Hematopoietic multipotent progenitor cell treated with erythropoietin and hydrocortisone succinate and interleukin-3 and kit ligand, for 6 days (in vitro differentiated cells): ENCODE measurements at regions not wholly inside any gene's neighbourhood (a gene's known extent, or its start where the extent isn't known, plus 50 kb on each side); places are given as distances from the start of the nearest gene placed in this dataset.

Source experiments
- DNase-seq: peaks from one replicate; pipeline ENCODE4 v3.0.0-alpha.2; 2015

GRCh38 chrX:57848857-57849256, 61.4 kb downstream of the ZXDA start:
- no peak for DNase-seq

- DNase-seq: no peak
These were observed 87.4 kb downstream of the ZXDA start for GRCh38 chrX:57822818-57823217.

- no peak for DNase-seq
These were observed 87.9 kb downstream of the ZXDA start for GRCh38 chrX:57822398-57822797.

GRCh38 chrX:57821703-57822387, 88.4 kb downstream of the ZXDA start:
- DNase-seq: peak; percentile 67

GRCh38 chrX:57817302-57817701, 93.0 kb downstream of the ZXDA start:
- DNase-seq: peak; percentile 14

GRCh38 chrX:57772637-57773036, 92.6 kb upstream of the NLRP2B start:
- DNase-seq: no peak

- no peak for DNase-seq
These were observed 91.6 kb upstream of the NLRP2B start for GRCh38 chrX:57771689-57772088.

GRCh38 chrX:57752866-57753265, 72.8 kb upstream of the NLRP2B start:
- peak; percentile 0 for DNase-seq

GRCh38 chrX:57741107-57741506, 61.0 kb upstream of the NLRP2B start:
- DNase-seq: no peak

GRCh38 chrX:57737881-57738280, 57.8 kb upstream of the NLRP2B start:
- DNase-seq: no peak
